SK-N-SH (cell line): ENCODE measurements at regions not wholly inside any gene's neighbourhood (a gene's known extent, or its start where the extent isn't known, plus 50 kb on each side); places are given as distances from the start of the nearest gene placed in this dataset.

Experiments
- CHD2 ChIP-seq: fragments of 150-350 bp; IDR thresholded peaks from 2 replicates; pipeline ENCODE4 v1.6.1; 2018; ENCODE audit warnings: low read length; ENCODE audit not compliant: partially characterized antibody
- CTCF ChIP-seq: fragments of 200-600 bp; sonication (generic); IDR thresholded peaks from 2 replicates; pipeline ENCODE4 v1.6.1; 2017; ENCODE audit warnings: antibody characterized with exemption, mild to moderate bottlenecking, moderate library complexity
- ELF1 ChIP-seq: IDR thresholded peaks from 2 replicates; pipeline ENCODE4 v1.4.0; 2012
- EP300 ChIP-seq, 2 experiments: IDR thresholded peaks; 2 replicates each; pipeline versions ENCODE4 v1.4.0 to v1.6.1; 2012; ENCODE audit warnings: borderline replicate concordance in 1 of 2, low read depth in 1 of 2, low read length in 1 of 2
- EZH2phosphoT487 ChIP-seq: fragments of 200-600 bp; sonication (generic); IDR thresholded peaks from 2 replicates; pipeline ENCODE4 v1.6.1; 2017; ENCODE audit warnings: low read depth, mixed run types, mild to moderate bottlenecking, antibody characterized with exemption, moderate library complexity, borderline replicate concordance
- GABPA ChIP-seq: IDR thresholded peaks from 2 replicates; pipeline ENCODE4 v1.4.0; 2012; ENCODE audit warnings: low read depth, mild to moderate bottlenecking
- MAX ChIP-seq: IDR thresholded peaks from 2 replicates; pipeline ENCODE4 v1.4.0; 2012; ENCODE audit warnings: low read depth
- MXI1 ChIP-seq: IDR thresholded peaks from 2 replicates; pipeline ENCODE4 v1.6.1; 2012; ENCODE audit warnings: mild to moderate bottlenecking, low read depth, low read length, improper control_type of control experiment
- POLR2AphosphoS5 ChIP-seq: IDR thresholded peaks from 2 replicates; pipeline ENCODE4 v1.6.1; 2012; ENCODE audit warnings: low read depth, low read length
- RCOR1 ChIP-seq: fragments of 150-350 bp; IDR thresholded peaks from 2 replicates; pipeline ENCODE4 v1.6.1; 2017; ENCODE audit warnings: antibody characterized with exemption, low read length
- SMC3 ChIP-seq: IDR thresholded peaks from 2 replicates; pipeline ENCODE4 v1.6.1; 2012; ENCODE audit warnings: low read depth, low read length, improper control_type of control experiment
- TAF1 ChIP-seq: IDR thresholded peaks from 2 replicates; pipeline ENCODE4 v1.6.1; 2012; ENCODE audit warnings: low read depth, mild to moderate bottlenecking, low read length, moderate library complexity, borderline replicate concordance

- no peak for TF ChIP-seq MXI1
- TF ChIP-seq TAF1 = no peak
- TF ChIP-seq CTCF = no peak
- no peak for TF ChIP-seq EZH2phosphoT487
- TF ChIP-seq ELF1 = no peak
- no peak for TF ChIP-seq SMC3
- TF ChIP-seq POLR2AphosphoS5 = no peak
- TF ChIP-seq EP300 (IDR thresholded peaks at IDR 0.05; ENCODE audit: borderline replicate concordance in 1 of 2, low read depth in 1 of 2, low read length in 1 of 2) = no peak
- TF ChIP-seq CHD2 = no peak
- no peak for TF ChIP-seq GABPA
- TF ChIP-seq RCOR1 = no peak
- TF ChIP-seq MAX = no peak
These were observed 285.4 kb downstream of the ALG10B start for GRCh38 chr12:38601949-38602348.
